ENCODE measurements at regions not wholly inside any gene's neighbourhood (a gene's known extent, or its start where the extent isn't known, plus 50 kb on each side); places are given as distances from the start of the nearest gene placed in this dataset.
"Not testable (repeated sequence)": the region's sequence is repeated elsewhere in the genome, so short reads cannot be mapped to it uniquely, and the experiment has no call there.

DNA sequence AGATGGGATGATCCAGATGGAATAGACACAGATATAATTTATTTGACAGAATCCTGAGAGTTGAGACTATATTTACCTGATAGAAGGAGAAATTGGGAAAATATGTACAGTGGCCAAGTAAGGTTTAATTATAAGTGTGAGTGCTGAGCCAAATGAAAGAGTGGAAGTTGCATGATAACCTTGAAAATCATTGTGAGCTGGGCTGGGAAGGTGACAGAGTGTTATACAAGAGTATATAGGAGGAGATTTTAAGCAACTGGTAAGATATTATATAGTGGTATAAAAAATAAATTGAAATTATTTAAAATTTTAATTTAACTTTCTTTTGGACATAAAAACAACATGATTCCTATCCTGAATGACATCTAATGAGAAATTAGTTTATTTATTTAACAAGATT is 340.8 kb downstream of the NUP35 start:
- no peak for DNase-seq

DNA sequence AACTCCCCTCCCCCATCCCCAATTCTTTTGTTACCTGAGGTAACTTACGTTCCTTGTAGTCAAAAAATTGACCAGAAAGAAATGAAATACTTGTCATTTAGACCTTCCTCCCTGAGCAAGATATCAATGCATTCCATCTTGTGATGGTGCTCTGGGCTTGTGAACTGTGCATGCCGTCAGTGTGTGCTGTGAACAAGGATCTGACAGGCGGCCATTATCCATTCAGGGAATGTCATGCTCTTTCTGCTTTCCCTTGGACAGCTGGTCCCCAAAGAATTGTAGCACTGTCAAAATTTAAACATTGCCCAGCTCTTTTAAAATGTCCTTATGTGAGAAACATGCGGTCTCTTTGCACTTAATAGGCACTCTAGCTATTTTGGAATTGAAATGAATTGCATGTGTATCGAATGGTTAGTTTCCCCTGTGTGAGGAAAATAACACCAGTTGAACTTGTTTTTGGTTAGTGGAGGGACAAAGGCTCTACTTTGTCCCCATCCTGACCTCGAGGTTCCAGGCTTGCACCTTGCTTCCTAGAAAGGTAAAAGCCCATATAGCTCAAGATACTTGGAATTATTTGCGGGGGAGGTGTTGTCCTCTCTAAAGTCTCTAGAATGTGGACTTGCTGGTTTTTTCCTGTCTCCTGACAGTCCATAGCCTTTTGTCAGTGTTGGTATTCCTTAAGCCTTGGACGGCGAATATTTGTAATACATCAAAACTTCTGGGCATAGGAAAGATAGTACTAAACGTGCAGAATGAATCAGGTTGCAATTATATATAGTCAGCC is 350.9 kb downstream of the NUP35 start:
- no peak for DNase-seq

DNA sequence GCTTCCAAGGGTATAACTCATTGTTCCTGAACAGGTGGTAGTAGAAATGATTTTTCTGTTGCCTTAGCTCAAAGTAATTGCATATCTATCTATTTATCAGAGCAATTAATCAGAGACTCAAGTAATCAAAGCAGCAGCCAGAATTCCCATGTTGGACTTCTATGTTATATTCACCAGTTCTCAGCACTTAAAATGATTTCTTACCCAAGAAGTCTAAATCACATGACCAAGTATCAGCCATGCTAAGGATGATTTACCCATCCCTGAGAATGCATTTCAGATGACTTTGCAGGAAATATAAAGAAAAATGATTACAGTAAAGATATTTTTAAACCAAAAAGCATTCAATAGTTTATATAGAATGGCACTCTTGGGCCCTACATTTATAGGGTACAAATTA is 352.2 kb downstream of the NUP35 start:
- DNase-seq: no peak

DNA sequence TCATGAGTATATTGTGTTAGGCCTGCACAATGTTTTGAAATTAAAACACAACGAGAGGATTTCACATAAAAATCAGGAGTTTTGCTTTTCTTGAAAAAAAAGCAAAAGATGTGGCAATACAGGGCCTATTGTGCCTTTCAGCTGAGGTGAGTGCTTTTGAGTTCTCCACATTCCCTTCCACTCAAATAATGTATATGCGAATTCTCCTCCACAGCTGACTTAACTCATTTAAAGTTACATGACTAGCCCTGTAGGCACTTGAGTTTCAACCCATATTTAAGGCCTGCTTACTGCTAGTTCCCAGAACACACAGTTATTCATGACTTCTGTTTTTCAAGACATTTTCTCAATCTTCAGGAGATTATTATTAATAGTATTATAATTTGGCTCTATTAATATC is 353.1 kb downstream of the NUP35 start:
- no peak for DNase-seq

DNA sequence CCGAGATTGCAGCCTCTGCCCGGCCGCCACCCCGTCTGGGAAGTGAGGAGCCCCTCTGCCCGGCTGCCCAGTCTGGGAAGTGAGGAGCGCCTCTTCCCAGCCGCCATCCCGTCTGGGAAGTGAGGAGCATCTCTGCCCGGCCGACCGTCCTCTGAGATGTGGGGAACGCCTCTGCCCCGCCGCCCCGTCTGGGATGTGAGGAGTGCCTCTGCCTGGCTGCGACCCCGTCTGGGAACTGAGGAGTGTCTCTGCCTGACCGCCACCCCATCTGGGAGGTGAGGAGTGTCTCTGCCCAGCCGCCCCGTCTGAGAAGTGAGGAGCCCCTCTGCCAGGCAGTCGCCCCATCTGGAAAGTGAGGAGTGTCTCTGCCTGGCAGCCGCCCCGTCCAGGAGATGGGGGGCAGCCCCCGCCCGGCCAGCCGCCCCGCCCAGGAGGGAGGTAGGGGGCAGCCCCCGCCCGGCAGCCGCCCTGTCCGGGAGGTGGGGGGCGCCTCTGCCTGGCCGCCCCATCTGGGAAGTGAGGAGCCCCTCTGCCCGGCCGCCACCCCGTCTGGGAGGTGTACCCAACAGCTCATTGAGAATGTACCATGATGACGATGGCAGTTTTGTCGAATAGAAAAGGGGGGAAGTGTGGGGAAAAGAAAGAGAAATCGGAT is 354.8 kb downstream of the NUP35 start:
- not testable (repeated sequence) for DNase-seq

DNA sequence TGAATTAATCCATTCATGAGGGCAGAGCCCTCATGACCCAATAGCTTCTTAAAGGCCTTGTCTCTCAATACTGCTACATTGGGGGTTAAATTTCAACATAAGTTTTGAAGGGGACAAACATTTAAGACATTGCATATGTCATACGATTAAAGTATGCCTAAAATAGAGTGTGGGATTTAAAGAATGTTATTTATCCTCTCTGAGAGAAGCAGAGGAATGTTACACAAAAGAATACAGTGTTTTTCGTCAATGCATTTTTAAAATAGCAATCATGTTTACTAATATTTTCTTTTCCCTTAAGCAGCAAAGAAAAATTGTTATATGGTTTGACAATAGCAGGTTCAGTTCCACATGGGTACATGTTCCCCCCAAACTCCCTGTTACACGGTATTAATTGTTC is 363.1 kb downstream of the NUP35 start:
- no peak for DNase-seq

DNA sequence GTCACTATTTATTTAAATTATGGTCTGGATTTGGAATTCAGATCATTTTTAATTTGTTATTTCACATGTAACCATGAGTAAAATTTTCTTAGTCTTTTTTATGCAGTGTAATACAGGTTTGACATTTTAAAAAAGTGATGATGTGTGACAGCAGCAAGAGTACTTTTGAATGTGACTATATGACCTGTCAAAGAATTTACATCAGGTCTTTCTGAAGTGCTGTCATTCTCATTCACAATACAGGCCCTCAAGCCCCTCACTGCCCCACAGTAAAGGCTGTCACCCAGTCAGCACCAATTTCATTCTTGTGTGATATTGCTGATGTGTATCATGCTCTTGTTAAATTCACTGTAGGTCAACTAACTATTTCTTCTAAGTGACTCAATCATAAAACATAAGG is 364.2 kb downstream of the NUP35 start:
- no peak for DNase-seq

DNA sequence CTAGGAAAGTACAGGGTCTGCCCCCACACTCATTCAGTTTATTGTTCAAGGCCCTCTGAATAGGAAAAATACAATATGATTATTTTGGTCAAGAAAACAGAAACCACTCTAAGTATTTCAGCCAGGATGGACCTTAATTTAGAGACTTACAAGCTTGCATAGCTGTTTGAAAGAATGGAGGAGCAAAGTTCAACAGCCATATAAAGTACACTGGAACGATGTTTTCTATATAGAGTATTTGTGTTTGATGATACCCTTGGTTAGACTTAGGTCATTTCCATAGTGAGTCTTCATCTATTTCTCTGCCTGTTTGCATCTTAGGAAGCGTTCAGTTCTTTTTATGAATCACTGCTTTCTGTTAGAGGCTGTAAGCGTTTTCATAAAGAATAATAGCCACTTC is 366.2 kb downstream of the NUP35 start:
- DNase-seq: no peak

DNA sequence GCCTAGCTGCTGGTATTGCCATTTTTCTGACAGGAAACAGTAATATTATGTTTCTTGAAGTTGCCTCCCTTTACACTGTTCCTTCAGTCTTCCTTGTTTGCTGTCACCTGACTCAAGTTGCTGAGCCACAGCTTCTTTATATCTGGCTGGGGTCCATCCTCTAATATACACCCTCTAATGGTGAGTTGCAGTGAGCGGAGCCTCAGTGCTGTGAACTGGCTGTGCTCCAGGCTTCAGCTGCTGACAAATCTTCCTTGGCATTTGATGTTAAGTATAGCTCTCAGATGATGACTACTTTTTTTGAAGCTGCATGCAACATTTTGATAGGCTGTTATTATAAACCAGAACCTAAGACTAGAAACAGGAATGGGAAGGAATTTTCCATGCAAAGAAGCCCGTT is 366.7 kb downstream of the NUP35 start:
- DNase-seq: peak; percentile 74

DNA sequence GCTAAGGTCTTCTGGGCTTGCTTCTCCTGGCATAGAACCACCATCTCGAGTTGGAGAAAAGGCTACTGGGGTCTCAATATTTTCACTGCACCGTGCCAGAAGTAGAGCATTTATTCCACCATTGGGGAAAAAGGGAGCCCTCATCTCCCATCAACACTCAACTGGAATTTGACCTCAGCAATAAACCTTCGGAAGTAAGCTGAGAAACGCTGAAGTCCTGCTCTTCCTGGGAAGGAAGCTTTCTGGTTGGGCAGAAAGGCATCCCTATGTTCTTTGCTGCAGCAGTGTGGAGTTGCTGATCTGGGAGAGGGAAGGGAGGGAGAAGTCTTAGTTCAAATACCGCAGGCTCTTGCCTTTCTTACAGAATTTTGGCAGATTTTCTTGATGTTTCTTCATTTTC is 368.8 kb downstream of the NUP35 start:
- peak; percentile 7 for DNase-seq

DNA sequence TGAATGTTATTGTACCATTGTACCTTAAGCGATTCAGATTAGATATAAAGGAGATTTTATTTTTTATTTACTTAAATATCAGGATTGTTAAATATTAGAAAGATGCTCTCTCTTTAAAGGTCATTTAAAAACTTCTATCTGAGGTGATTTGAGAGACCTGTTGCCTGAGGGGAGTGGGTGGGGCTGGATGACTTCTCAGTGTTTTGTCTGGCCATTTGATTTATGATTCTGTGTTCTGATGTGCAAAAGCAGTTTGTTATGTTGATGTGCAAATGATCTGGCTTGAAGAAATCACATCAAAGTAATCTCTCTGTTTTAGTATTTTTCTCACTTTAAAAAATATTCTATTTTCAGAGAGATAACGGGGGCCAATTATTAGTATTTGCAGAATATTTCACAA is 370.8 kb downstream of the NUP35 start:
- DNase-seq: no peak

DNA sequence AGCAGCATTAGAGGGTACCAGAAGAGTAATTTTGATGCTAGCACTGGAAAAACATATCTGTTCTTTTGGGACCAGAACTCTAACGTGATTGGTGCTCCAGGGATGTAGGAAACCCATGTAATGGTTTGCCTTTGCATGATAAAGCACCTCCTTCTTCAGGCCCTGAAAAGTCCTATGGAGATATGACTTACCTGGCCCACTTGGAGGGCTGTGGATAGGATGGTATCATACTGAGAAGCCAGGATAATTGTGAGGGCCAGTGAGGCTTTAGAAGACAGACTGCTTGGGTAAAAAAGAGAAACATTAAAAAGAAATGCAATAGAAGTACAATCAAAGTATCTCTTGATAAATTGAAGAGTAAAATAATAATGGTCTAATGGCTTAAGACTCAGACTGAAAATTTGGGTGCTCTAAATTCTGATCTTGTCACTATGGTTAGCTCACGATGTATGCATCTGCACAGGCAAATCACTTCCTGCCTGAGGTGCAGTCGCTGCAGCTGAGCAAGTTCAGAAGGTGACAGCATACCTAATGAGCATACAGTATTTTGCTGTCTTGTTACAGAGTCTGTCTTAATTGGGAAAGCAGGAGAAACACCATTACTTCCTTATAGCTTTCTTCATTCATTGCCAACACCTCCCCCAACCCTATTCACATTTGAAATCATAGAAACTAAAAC is 371.5 kb downstream of the NUP35 start:
- no peak for DNase-seq

DNA sequence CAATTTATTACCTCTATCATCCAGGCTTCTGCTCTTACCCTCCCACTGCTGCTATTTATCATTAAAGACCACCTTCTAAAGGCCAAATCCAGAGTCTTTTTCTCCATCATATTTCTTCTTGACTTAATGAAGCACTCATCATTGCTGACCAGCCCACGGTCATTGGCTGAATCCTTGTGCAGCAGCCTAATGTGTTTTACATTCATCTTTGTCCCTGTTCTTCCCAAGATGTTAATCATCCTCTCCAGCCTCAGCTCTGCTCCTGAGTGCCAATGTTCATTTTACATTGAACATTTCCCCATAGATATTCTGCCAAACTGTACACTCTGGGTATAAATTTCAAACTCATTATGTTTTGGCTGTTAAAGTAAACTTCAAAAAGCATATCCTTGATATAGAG is 373.6 kb downstream of the NUP35 start:
- DNase-seq: no peak

DNA sequence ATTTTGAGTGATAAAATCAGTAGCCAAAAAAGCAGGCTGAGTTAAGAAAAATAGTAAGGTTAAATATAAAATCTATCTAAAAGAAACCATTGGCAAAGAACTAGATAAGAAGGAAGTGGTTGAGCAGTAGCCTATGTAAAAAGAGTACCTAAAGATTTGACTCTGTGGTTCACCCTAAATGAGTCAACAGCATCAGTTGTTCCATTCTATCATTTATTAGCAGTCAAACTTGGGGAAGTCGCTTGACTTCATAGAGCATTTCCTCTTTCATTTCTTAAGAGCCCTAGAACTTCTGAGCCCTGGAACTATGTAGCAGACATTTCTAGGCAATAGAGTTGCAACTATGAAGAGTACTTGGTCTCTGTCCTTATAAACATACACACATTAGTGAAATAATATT is 381.7 kb downstream of the NUP35 start:
- no peak for DNase-seq

DNA sequence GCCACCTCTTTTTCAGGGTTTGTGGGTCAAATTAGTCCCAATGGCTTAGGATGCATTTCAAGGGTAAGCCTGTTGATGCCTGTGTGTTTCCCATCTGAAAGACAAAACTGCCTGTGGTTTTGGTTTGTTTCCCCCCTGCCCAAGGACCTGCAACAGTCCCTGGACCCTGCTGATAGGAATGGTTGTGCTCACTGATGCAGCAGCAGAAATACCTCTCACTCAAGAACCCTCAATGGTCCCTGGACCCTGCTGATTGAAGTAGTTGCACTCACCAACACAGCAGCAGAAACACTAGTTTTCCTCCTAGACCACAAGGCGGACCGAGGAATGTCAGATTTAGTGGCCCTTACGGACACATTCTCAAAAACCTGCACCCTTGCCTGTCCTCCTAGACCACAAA is 386.9 kb downstream of the NUP35 start:
- DNase-seq: no peak

DNA sequence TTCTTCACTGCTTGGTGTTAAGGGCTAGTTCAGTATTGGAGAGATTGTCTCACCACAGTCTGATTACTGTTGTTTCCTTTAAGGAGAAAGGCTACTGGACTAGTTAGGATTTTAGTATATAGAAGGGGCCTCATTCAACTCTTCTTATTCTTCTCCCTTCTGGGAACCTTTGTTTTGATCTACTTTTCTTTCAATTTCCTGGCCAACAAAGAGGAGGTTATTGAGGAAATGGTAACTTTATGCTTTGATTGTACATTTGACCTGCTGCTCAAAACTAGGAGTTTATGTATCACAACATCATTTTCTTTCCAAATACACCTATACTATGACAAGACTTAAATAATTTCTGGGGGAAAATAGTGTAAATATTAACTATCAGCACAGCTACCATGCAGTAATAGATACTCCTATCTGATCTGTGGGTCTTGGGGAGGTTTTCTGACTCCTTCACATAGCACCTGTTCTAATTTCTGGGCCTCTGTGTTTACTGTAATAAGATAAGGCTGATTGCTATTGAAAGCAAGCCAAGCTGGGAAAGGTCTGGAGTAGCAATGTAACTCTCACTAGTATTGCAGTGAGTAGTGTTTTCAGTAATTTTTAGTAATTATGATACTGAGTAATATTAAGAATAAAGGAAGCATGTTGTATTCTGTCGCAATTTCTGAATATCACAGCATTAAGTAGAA is 395.3 kb downstream of the NUP35 start:
- no peak for DNase-seq

DNA sequence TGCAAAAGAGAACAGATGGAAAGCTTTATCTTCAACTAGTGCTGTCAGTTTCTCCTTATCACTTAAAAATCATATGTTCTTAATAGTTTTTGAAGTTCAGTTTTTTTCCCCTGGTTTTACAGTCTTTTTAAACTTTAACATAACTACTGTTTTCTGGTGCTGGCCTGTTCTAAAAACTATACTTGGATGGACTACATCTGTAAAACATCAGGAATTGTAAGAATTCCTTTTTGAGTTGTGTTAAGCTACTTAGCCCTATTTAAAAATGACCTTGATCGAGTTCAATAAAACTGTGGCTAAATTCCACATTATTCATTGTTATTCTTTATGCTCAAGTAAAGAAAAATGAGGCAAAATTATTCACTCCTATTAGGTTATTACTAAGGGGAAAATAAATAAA is 397.7 kb downstream of the NUP35 start:
- no peak for DNase-seq

DNA sequence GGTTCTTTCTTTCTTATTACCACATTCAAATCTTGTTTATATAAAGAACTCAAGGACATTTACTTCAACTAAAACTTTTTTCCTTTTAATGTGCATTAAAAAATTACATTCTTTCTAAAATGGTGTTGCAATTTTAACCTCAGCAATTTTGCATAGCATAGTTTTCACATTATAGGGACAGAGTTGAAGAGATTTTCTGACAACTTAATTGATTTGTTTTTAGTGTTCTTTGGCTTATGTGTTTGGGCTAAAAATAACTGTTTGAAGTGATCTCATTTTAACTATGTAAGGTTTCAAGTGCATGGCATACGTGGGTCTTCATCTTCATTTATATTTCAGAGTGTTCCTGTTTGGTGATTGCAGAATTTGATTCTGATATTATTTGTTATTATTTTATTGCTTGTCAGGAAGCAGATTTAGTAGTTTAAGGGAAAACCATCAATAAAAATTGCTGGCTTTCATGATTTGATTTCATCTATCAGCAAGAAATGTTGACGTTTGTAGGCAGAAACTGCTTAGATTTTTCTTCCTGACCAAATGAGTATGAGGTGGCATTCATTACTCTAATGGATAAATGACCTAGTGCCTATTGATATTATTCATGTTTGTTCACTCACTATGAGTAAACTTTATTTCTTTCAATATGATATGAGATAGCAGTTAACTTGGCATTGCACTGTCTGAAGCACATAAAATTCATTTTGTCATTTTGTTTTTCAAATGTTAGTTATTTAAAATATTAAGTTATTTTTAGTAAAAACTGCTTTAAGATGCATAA is 398.4 kb downstream of the NUP35 start:
- no peak for DNase-seq

DNA sequence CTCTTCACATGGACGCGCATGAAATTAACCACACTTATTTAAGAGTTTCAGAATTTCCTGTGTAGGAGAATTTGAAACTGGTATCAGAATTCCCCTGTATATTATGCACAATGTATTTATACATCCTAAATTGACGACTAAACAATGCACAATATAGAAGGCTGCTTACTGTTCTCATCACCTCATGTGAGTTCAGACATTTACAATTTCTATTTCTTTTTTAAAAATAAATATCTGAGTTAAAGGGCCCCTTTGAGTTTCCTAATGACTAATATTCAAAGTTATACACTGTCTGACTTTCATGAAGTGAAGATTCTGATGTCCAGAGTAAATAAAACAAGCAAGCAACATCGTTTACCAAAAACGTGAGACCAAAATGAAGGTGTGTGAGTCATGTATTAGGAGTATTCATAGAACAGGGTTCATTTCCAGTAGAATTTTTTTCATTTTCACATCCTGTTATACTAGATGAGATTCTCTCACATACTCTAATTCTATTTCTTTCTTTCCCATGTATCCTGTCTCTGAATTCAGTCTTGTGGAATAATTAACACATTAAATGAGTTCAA is 406.2 kb downstream of the NUP35 start:
- no peak for DNase-seq

DNA sequence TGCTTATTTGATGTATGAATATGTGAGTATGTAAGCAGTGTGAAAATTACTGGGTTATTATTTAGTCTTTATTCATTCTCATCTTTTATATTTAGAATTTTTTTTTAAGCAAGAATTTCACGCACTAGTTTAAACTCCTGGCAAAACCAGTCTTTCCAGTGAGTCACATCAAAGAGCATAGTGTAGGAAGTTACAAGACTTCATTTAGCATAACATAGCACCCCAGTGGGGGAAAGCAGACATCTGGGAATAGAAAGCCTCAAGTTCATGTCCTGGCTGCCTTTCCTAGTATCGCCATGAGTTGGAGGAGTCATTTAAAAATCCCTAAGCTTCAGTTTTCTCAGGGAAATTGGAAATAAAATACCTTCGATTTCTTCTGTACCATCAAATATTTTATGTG is 408.3 kb downstream of the NUP35 start:
- DNase-seq: no peak

DNA sequence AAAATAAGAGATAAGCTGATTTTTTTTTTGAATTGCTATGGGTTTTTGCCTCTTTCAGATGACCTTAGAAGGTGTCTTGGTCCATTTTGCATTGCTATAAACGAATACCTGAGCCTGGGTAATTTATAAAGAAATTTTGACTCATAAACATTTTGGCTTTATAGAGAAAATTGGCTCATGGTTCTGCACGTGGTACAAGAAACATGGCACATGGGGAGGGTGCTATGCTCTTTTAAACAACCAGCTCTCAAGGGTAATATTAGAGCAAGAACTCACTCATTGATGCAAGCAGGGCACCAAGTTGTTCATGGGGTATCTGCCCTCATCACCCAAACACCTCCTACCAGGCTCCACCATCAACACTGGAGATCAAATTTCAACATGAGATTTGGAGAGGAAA is 408.8 kb downstream of the NUP35 start:
- no peak for DNase-seq

DNA sequence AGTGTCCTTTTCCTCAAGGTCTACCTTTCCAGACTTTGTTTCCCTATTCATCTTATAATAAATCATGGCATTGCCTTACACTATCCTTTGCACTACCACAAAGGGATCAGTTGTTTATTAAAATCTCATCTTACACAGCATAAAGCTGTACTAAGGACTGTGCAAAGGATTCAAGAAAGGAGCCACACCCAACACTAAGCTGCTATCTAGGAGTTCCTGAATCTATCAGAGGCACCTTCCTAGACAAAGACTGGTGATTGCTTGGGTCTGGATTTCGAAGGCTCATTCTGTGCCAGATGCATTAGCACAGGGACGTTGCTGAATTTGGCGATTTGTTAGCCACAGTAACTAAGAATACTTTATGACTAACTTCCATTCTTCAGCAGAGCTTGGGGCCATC is 412.0 kb downstream of the NUP35 start:
- DNase-seq: no peak

DNA sequence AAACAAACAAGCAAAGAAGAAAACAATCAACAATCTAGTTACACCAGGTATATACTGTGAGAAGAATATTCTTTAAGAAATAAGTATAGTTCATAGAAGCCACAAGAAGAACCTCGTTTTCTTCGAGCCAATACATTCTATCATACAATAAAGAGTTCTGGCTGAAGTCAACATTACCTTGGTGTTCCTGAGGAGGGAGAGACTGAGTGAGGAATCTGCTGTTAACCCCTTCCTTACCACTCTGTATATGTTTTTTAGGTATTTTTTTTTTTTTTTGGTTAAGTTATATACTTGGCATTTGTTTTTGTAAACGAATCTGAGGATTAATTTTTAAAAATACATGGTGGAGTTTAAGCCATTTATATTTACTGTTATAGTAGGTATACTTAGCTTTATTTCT is 412.5 kb downstream of the NUP35 start:
- no peak for DNase-seq
